SK-N-MC (cell line): ENCODE measurements at regions not wholly inside any gene's neighbourhood (a gene's known extent, or its start where the extent isn't known, plus 50 kb on each side); places are given as distances from the start of the nearest gene placed in this dataset.

Experiments used
- EZH2 ChIP-seq: fragments of 200-600 bp; sonication (generic); IDR thresholded peaks from one replicate; pipeline ENCODE4 v1.6.1; 2017; ENCODE audit warnings: antibody characterized with exemption
- POLR2AphosphoS5 ChIP-seq: IDR thresholded peaks from 2 replicates; pipeline ENCODE4 v1.6.1; 2012; ENCODE audit warnings: mild to moderate bottlenecking, low read depth, low read length, borderline replicate concordance

GRCh38 chr20:11851646-11852045, 66.0 kb upstream of the BTBD3 start:
- no peak for TF ChIP-seq POLR2AphosphoS5
- no peak for TF ChIP-seq EZH2
